ENCODE measurements at regions not wholly inside any gene's neighbourhood (a gene's known extent, or its start where the extent isn't known, plus 50 kb on each side); places are given as distances from the start of the nearest gene placed in this dataset.
"Not testable (repeated sequence)": the region's sequence is repeated elsewhere in the genome, so short reads cannot be mapped to it uniquely, and the experiment has no call there.

- no peak for DNase-seq
Observed at GRCh38 chr4:101415962-101416361, 68.6 kb upstream of the PPP3CA start.

GRCh38 chr4:101414496-101414895 is 67.2 kb upstream of the PPP3CA start:
- no peak for DNase-seq

GRCh38 chr4:101411926-101412325 is 64.6 kb upstream of the PPP3CA start:
- no peak for DNase-seq

- DNase-seq, result not testable (repeated sequence)
Observed at GRCh38 chr4:101411281-101411910, 64.1 kb upstream of the PPP3CA start.

GRCh38 chr4:101400096-101400495 is 52.8 kb upstream of the PPP3CA start:
- no peak for DNase-seq

GRCh38 chr4:101398807-101399206 is 51.5 kb upstream of the PPP3CA start:
- DNase-seq, result no peak

Measured in activated naive CD4-positive, alpha-beta T cell treated with anti-CD3 and anti-CD28 coated beads, Interleukin-2, amount 50 U/mL, for 16 hours (primary cell).